ENCODE measurements at regions not wholly inside any gene's neighbourhood (a gene's known extent, or its start where the extent isn't known, plus 50 kb on each side); places are given as distances from the start of the nearest gene placed in this dataset.

- no peak for TF ChIP-seq ZNF24 (tag by site-specific recombination; IDR thresholded peaks at IDR 0.05)
- TF ChIP-seq SCRT2 (tag by site-specific recombination; IDR thresholded peaks at IDR 0.05) = 0 out of 2 replicates have a peak, but pooled peaks have one; percentile 8
- no peak for TF ChIP-seq BCL11A (tag by site-specific recombination; IDR thresholded peaks at IDR 0.05; ENCODE audit: low read depth)
Measured at GRCh38 chr20:61120595-61121515, 131.2 kb upstream of the CDH4 start (continued).

GRCh38 chr20:61121661-61122060 is 130.4 kb upstream of the CDH4 start:
- Histone ChIP-seq H3K9me3 (ENCODE audit: control insufficient read depth, insufficient read depth, low read depth, low read length) (no peaks in the 10 kb centered on the region), H3K4me1 (ENCODE audit: control insufficient read depth, insufficient read depth, low read length) (no peaks in the 10 kb centered on the region), H3K27ac (ENCODE audit: extremely low read depth, low read depth, low read length) (no peak overlapping the region), H3K4me3 (ENCODE audit: low read depth, low read length) (no peak overlapping the region), H3K36me3 (ENCODE audit: control insufficient read depth in 2 of 2, insufficient read depth in 1 of 2, low read length in 2 of 2) (no peaks in the 10 kb centered on the region)
- TF ChIP-seq HIC1 (tag by site-specific recombination; IDR thresholded peaks at IDR 0.05) (no peak), ZNF585B (tag by site-specific recombination; IDR thresholded peaks at IDR 0.05) (no peak), ZNF169 (tag by site-specific recombination; IDR thresholded peaks at IDR 0.05) (no peak), ZNF121 (tag by site-specific recombination; IDR thresholded peaks at IDR 0.05) (no peak), ZNF146 (tag by site-specific recombination; IDR thresholded peaks at IDR 0.05) (no peak), ZNF488 (tag by site-specific recombination; IDR thresholded peaks at IDR 0.05) (no peak), RBAK (tag by site-specific recombination; IDR thresholded peaks at IDR 0.05) (no peak), ZNF645 (tag by site-specific recombination; IDR thresholded peaks at IDR 0.05) (no peak), ZNF391 (tag by site-specific recombination; IDR thresholded peaks at IDR 0.05; ENCODE audit: borderline replicate concordance, low read depth) (no peak), ZNF48 (tag by site-specific recombination; IDR thresholded peaks at IDR 0.05) (no peak), KLF7 (tag by site-specific recombination; IDR thresholded peaks at IDR 0.05; ENCODE audit: borderline replicate concordance) (no peak), ZNF658 (tag by site-specific recombination; IDR thresholded peaks at IDR 0.05) (no peak), ZNF416 (tag by site-specific recombination; IDR thresholded peaks at IDR 0.05) (no peak), ZNF513 (tag by site-specific recombination; IDR thresholded peaks at IDR 0.05) (no peak)
- CTCF ChIA-PET = interaction anchor here (0.8 to 1.6 kb wide), 3 partner anchors 9 to 910 kb away, joined by 3 to 4 read pairs (median 3); no protein-coding TSS in a partner anchor
- POLR2A ChIA-PET = no interaction called here

GRCh38 chr20:61123286-61123685 is 128.8 kb upstream of the CDH4 start:
- H3K27ac ChIP-seq (ENCODE audit: extremely low read depth, low read depth, low read length) = no peak overlapping the region
- no peaks in the 10 kb centered on the region for H3K4me1 ChIP-seq (ENCODE audit: control insufficient read depth, insufficient read depth, low read length)
- TF ChIP-seq ZNF362 (tag by site-specific recombination; IDR thresholded peaks at IDR 0.05) = no peak
- TF ChIP-seq SCRT2 (tag by site-specific recombination; IDR thresholded peaks at IDR 0.05) = no peak
- TF ChIP-seq ZNF426 (tag by site-specific recombination; IDR thresholded peaks at IDR 0.05) = no peak
- no peak for TF ChIP-seq ZNF639 (tag by site-specific recombination; IDR thresholded peaks at IDR 0.05)
- TF ChIP-seq ZNF404 (tag by site-specific recombination; IDR thresholded peaks at IDR 0.05) = no peak
- no peak for TF ChIP-seq ZNF776 (tag by site-specific recombination; IDR thresholded peaks at IDR 0.05; ENCODE audit: borderline replicate concordance)
- TF ChIP-seq EGR2 (tag by site-specific recombination; IDR thresholded peaks at IDR 0.05; ENCODE audit: low read depth) = no peak
- no peak for TF ChIP-seq ZNF677 (tag by site-specific recombination; IDR thresholded peaks at IDR 0.05)
- no peak for TF ChIP-seq GLI2 (tag by site-specific recombination; IDR thresholded peaks at IDR 0.05; ENCODE audit: borderline replicate concordance, low read depth)
- ChIA-PET POLR2A (no interaction called here), CTCF (interaction anchor here (0.7 kb wide), 1 partner anchor 493 kb away, joined by 4 read pairs; no protein-coding TSS in a partner anchor)
- H3K9me3 ChIP-seq (ENCODE audit: control insufficient read depth, insufficient read depth, low read depth, low read length) = no peaks in the 10 kb centered on the region
- no peak overlapping the region for H3K4me3 ChIP-seq (ENCODE audit: low read depth, low read length)
- H3K36me3 ChIP-seq (ENCODE audit: control insufficient read depth in 2 of 2, insufficient read depth in 1 of 2, low read length in 2 of 2) = no peaks in the 10 kb centered on the region

All from HEK293 (cell line).